ENCODE measurements at regions not wholly inside any gene's neighbourhood (a gene's known extent, or its start where the extent isn't known, plus 50 kb on each side); places are given as distances from the start of the nearest gene placed in this dataset.
"Not testable (repeated sequence)": the region's sequence is repeated elsewhere in the genome, so short reads cannot be mapped to it uniquely, and the experiment has no call there.

DNA sequence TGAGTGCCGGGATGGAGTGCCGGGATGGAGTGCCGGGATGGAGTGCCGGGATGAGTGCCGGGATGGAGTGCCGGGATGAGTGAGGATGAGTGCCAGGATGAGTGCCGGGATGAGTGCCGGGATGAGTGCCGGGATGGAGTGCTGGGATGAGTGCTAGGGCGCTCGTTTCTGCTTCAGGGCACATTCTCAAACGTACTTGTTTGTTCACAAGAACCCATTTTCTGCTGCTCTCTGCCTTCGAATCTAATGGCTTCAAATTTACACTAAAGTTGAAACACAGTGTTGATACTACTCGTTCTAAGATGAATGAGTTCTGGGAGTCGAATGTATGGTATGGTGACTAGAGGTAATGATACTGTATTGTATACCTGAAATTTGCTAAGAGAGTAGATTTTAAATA, 50.6 kb upstream of the HELT start:
- in situ Hi-C loops (cut with MboI; ENCODE audit: low pct_unique_long_range_greater_than_20kb in 2 of 9, low sequenced_read_pairs in 9 of 9, unreplicated experiment in 9 of 9); H3K4me1 ChIP-seq (replicated peaks in 1 of 2); ATAC-seq (replicated peaks in 6 of 8); H3K4me3 ChIP-seq; H3K27ac ChIP-seq: not testable (repeated sequence)
- 0 to 90% (median 67%) methylated on average over 1 to 5 of the region's 15 CpGs; no CpG with 5 or more reads in 1 of the 10 experiments for WGBS, 10 experiments

DNA sequence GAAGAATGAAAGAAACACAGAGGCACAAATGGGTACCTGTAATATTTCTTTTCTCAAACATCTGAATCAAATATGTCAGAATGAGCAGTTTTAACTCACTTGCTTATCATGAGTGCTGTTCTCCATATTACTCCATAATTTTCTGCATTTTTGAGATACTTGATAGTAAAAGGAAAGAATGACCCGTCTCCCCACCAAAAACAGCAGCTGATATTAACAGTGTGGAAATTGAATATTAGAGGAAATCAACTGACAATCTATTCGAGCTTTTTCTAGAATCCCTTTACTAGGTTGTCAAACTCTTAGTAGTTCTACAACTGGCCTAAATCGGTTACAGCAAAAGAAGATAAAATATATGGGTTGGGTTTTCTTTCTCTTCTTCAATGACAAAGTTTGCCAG, 49.9 kb upstream of the HELT start:
- Histone ChIP-seq H3K4me1 (replicated peaks in 1 of 2) (no peaks in the 10 kb centered on the region), H3K27ac (no peak overlapping the region), H3K4me3 (no peak overlapping the region)
- ATAC-seq (replicated peaks in 6 of 8), result no peak
- in situ Hi-C loops (cut with MboI; ENCODE audit: low pct_unique_long_range_greater_than_20kb in 2 of 9, low sequenced_read_pairs in 9 of 9, unreplicated experiment in 9 of 9), result no loop called here
- WGBS, 10 experiments, result 0 to 78% (median 52%) methylated on average over 1 to 3 of the region's 3 CpGs

All from motor neuron (in vitro differentiated cells).